BJ (cell line): ENCODE measurements at regions not wholly inside any gene's neighbourhood (a gene's known extent, or its start where the extent isn't known, plus 50 kb on each side); places are given as distances from the start of the nearest gene placed in this dataset.
A peak's percentile ranks its signal among the peaks of the same experiment; 100 is the strongest.
"Not testable (repeated sequence)": the region's sequence is repeated elsewhere in the genome, so short reads cannot be mapped to it uniquely, and the experiment has no call there.

ENCODE experiments used
- CTCF ChIA-PET: fragments of 350-600 bp; formaldehyde crosslinking; extraction: SDS; loops from one replicate; lab custom pipeline; 2021; ENCODE audit warnings: antibody characterized with exemption, inconsistent platforms; lab: Yijun Ruan, JAX
- POLR2A ChIA-PET: fragments of 300-600 bp; sonication (Branson Sonifier 250); formaldehyde crosslinking; extraction: SDS; loops from one replicate; lab custom pipeline; 2021; ENCODE audit warnings: antibody characterized with exemption; lab: Charles Lee
- DNase-seq: peaks from one replicate; pipeline ENCODE4 v3.0.0-alpha.2; 2011; ENCODE audit warnings: low read depth
- H3K27me3 ChIP-seq: 2 replicates; pipeline ENCODE4 v1.6.0; 2011; ENCODE audit warnings: low read length; ENCODE audit not compliant: control insufficient read depth, insufficient read depth
- H3K36me3 ChIP-seq: 2 replicates; pipeline ENCODE4 v1.5.1; 2011; ENCODE audit warnings: low read length; ENCODE audit not compliant: control insufficient read depth, insufficient read depth
- H3K4me3 ChIP-seq: 2 replicates; pipeline ENCODE4 v1.5.1; 2011; ENCODE audit warnings: low read depth, mild to moderate bottlenecking, control low read depth, low read length
- TF ChIP-seq, protein P1 (sequence below): IDR thresholded peaks from 2 replicates; pipeline ENCODE4 v1.5.1; 2011; ENCODE audit warnings: low read depth, mild to moderate bottlenecking, control low read depth, inconsistent platforms, low read length, moderate library complexity; ENCODE audit not compliant: insufficient read depth

DNA sequence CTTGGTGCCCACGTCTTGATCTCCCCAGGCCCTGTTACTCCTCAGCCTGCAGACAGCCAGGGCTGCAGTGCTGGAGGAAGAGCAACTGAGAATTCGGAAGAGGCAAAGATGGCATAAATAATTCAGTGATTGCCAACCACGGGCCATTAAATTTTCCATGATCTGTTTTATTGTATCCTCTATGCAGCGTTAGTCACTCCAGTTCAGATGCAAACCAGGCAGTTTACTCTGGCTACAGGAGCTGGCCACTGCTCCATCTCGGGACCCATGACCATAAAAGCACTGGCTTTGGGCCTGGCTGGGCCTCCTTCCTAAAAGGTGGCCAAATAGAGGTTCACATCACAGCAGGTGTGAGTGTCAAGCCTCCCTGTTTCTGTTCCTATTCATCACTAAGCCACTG, 137.6 kb upstream of the TLE3 start:
- no peaks in the 10 kb centered on the region; the same call in 1 of the 2 replicates for H3K27me3 ChIP-seq
- POLR2A ChIA-PET: interaction anchor here (1.0 kb wide), 1 partner anchor 12 kb away, joined by 4 read pairs; no protein-coding TSS in a partner anchor
- CTCF ChIA-PET: interaction anchor here (1.9 kb wide), 1 partner anchor 8 kb away, joined by 4 read pairs; no protein-coding TSS in a partner anchor
- no peak overlapping the region for H3K4me3 ChIP-seq
- DNase-seq: no peak
- no peaks in the 10 kb centered on the region for H3K36me3 ChIP-seq
- TF ChIP-seq, protein P1, sequence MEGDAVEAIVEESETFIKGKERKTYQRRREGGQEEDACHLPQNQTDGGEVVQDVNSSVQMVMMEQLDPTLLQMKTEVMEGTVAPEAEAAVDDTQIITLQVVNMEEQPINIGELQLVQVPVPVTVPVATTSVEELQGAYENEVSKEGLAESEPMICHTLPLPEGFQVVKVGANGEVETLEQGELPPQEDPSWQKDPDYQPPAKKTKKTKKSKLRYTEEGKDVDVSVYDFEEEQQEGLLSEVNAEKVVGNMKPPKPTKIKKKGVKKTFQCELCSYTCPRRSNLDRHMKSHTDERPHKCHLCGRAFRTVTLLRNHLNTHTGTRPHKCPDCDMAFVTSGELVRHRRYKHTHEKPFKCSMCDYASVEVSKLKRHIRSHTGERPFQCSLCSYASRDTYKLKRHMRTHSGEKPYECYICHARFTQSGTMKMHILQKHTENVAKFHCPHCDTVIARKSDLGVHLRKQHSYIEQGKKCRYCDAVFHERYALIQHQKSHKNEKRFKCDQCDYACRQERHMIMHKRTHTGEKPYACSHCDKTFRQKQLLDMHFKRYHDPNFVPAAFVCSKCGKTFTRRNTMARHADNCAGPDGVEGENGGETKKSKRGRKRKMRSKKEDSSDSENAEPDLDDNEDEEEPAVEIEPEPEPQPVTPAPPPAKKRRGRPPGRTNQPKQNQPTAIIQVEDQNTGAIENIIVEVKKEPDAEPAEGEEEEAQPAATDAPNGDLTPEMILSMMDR: no peak

DNA sequence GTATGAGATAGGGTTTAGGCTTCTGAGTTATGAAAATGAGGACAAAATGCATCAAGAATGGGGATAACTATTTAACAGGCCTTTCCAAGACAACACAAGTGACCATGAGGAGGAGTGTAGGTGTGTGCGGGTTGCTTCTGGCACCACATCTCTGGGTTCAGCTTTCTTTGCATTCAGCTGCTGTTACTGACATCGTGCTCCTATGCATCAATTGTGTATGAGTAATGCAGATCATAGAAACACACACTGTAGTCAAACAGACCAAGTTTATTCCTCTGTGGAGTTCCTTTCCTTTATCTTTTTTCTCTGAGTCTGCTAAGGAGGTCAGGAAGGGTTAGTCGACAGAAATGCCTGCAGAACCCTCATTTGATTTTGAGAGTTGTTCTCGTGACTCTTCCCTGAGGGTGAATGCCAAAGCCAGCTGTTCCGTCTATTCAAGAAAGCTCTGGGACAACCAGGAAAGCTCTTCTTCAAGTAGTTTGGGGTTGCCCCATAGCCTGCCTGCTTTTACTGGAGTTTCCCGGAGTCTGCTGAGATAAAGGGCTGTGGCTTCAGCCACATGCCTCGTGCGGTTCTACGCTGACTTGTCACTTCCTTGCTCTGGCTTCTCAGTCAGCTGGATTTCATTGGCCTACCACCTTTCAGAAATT, 136.7 kb upstream of the TLE3 start:
- Histone ChIP-seq H3K36me3 (no peaks in the 10 kb centered on the region), H3K4me3 (no peak overlapping the region), H3K27me3 (no peaks in the 10 kb centered on the region; the same call in 1 of the 2 replicates)
- CTCF ChIA-PET: interaction anchor here (1.9 kb wide), 1 partner anchor 9 kb away, joined by 4 read pairs; no protein-coding TSS in a partner anchor
- DNase-seq: peak; percentile 81
- TF ChIP-seq, protein P1: no peak
- POLR2A ChIA-PET: interaction anchor here (1.0 kb wide), 1 partner anchor 11 kb away, joined by 4 read pairs; no protein-coding TSS in a partner anchor

DNA sequence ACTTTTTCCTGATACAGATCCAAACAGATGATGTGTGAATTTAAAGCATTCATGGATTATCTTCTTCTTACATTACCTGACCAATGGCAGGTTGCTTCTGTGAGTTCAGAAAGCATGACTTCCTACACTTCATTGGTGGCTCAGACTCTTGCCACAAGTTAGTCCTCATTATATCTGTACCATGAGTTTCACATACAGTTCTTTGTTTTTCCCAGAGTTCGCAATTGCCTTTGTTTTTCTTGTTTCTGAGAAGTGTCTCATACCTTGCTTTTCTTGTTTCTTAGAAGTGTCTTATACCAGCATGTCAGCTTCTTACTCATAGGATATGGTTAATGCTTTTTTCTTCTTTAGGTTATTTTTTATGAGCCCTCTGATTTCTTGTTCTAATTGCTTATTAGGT, 133.8 kb upstream of the TLE3 start:
- TF ChIP-seq, protein P1: no peak
- POLR2A ChIA-PET: no interaction called here
- Histone ChIP-seq H3K36me3 (no peaks in the 10 kb centered on the region), H3K27me3 (no peaks in the 10 kb centered on the region; the same call in 1 of the 2 replicates), H3K4me3 (no peak overlapping the region)
- CTCF ChIA-PET: no interaction called here
- no peak for DNase-seq

DNA sequence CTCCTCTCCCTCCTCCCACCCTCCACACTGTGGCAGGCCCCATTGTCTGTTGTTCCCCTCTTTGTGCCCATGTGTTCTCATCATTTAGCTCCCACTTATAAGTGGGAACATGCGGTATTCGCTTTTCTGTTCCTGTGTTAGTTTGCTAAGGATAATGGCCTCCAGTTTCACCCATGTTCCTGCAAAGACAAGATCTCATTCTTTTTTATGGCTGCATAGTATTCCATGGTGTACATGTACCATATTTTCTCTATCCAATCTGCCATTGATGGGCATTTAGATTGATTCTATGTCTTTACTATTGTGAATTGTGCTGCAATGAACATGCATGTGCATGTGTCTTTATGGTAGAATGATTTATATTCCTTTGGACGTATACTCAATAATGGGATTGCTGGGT, 130.2 kb upstream of the TLE3 start:
- CTCF ChIA-PET, H3K36me3 ChIP-seq, H3K27me3 ChIP-seq, H3K4me3 ChIP-seq, DNase-seq, POLR2A ChIA-PET: not testable (repeated sequence)

DNA sequence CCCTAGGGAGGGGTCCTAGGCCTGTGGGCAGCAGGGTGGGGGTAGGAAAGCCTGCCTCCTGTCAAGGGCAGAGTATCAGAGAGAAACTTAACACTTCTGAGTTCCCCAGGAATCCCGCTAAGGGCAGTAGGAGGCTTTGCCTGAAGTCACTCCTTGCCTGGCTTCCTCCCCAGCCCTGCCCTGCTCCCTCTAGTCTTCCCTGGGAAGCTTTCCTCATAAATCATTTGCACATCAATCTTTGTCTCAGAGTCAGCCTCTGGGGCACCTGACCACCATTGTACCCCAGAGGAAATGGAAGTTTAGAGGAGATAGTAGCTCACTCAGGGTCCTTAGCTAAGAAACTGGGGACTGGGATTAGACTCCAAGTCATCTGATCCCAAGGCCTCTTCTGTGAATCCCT, 129.4 kb upstream of the TLE3 start:
- TF ChIP-seq, protein P1: no peak
- H3K36me3 ChIP-seq: no peaks in the 10 kb centered on the region
- ChIA-PET CTCF (no interaction called here), POLR2A (no interaction called here)
- peaks cover 6% of the 10 kb centered on the region for H3K27me3 ChIP-seq
- no peak for DNase-seq
- no peak overlapping the region for H3K4me3 ChIP-seq
